HS-5 (cell line): ENCODE measurements at regions not wholly inside any gene's neighbourhood (a gene's known extent, or its start where the extent isn't known, plus 50 kb on each side); places are given as distances from the start of the nearest gene placed in this dataset.
A peak's percentile ranks its signal among the peaks of the same experiment; 100 is the strongest.

ENCODE experiments used
- DNase-seq: peaks from one replicate; pipeline ENCODE4 v3.0.0-alpha.2; 2012; ENCODE audit warnings: low read depth

- DNase-seq: no peak
Measured at GRCh38 chr6:110033101-110033500, 55.0 kb downstream of the GPR6 start.

- no peak for DNase-seq
Measured at GRCh38 chr6:110033749-110034666, 55.9 kb downstream of the GPR6 start.

- no peak for DNase-seq
Measured at GRCh38 chr6:110034667-110035036, 56.5 kb downstream of the GPR6 start.

GRCh38 chr6:110035321-110035720 lies 57.2 kb downstream of the GPR6 start:
- no peak for DNase-seq

- DNase-seq: no peak
Measured at GRCh38 chr6:110036408-110037302, 58.5 kb downstream of the GPR6 start.

GRCh38 chr6:110037726-110038295 lies 59.7 kb downstream of the GPR6 start:
- no peak for DNase-seq

- DNase-seq: peak; percentile 61
Measured at GRCh38 chr6:110039364-110039980, 61.4 kb downstream of the GPR6 start.

GRCh38 chr6:110039981-110040383 lies 61.9 kb downstream of the GPR6 start:
- no peak for DNase-seq

GRCh38 chr6:110040716-110041115 lies 62.6 kb downstream of the GPR6 start:
- DNase-seq: no peak

- DNase-seq: no peak
Measured at GRCh38 chr6:110041126-110041525, 63.0 kb downstream of the GPR6 start.

GRCh38 chr6:110041830-110042229 lies 63.7 kb downstream of the GPR6 start:
- no peak for DNase-seq

GRCh38 chr6:110042670-110043296 lies 64.7 kb downstream of the GPR6 start:
- no peak for DNase-seq

GRCh38 chr6:110043366-110043994 lies 65.4 kb downstream of the GPR6 start:
- DNase-seq: no peak

GRCh38 chr6:110044096-110044495 lies 66.0 kb downstream of the GPR6 start:
- DNase-seq: no peak

GRCh38 chr6:110044622-110045021 lies 66.5 kb downstream of the GPR6 start:
- DNase-seq: no peak

- no peak for DNase-seq
Measured at GRCh38 chr6:110048221-110048875, 70.2 kb downstream of the GPR6 start.

- no peak for DNase-seq
Measured at GRCh38 chr6:110049696-110050439, 71.8 kb downstream of the GPR6 start.
